Nephron (organoid): ENCODE measurements at regions not wholly inside any gene's neighbourhood (a gene's known extent, or its start where the extent isn't known, plus 50 kb on each side); places are given as distances from the start of the nearest gene placed in this dataset.

Experiments used
- H3K27ac Mint-ChIP-seq, 3 experiments: 2 replicates each; pipeline ENCODE4 v1.8.0; 2020; ENCODE audit warnings: mixed read lengths in 3 of 3, mild to moderate bottlenecking in 2 of 3, moderate library complexity in 1 of 3
- H3K27me3 Mint-ChIP-seq: 2 replicates; pipeline ENCODE4 v1.8.0; 2021; ENCODE audit warnings: low read depth, mild to moderate bottlenecking, moderate library complexity, mixed read lengths
- H3K36me3 Mint-ChIP-seq: 2 replicates; pipeline ENCODE4 v1.8.0; 2020; ENCODE audit warnings: low read depth, mixed read lengths
- H3K4me1 Mint-ChIP-seq: 2 replicates; pipeline ENCODE4 v1.8.0; 2020; ENCODE audit warnings: mixed read lengths
- H3K4me3 Mint-ChIP-seq, 3 experiments: 2 replicates each; pipeline ENCODE4 v1.8.0; 2020; ENCODE audit warnings: mild to moderate bottlenecking in 3 of 3, mixed read lengths in 3 of 3, moderate library complexity in 2 of 3
- H3K9me3 Mint-ChIP-seq: 2 replicates; pipeline ENCODE4 v1.8.0; 2020; ENCODE audit warnings: mixed read lengths
- CTCF ChIP-seq, 3 experiments: fragments of 200-600 bp; sonication (generic); IDR thresholded peaks; one replicate each; pipeline ENCODE4 v1.5.0; 2021; ENCODE audit warnings: antibody characterized with exemption in 3 of 3; ENCODE audit not compliant: unreplicated experiment in 3 of 3

- Mint-ChIP-seq H3K9me3 (peaks cover 2% of the 10 kb centered on the region), H3K27me3 (peaks cover 20% of the 10 kb centered on the region), H3K4me3 (no peak overlapping the region), H3K4me1 (peaks cover 44% of the 10 kb centered on the region), H3K36me3 (no peaks in the 10 kb centered on the region), H3K27ac (peak overlapping the region; percentile 41 to 63 (median 45))
- no peak for TF ChIP-seq CTCF (IDR thresholded peaks at IDR 0.05; ENCODE audit: unreplicated experiment in 3 of 3)
Observed at GRCh38 chr5:4881366-4882002, 258.6 kb upstream of the ADAMTS16 start.

- H3K27me3 Mint-ChIP-seq = peaks cover 24% of the 10 kb centered on the region
- no peaks in the 10 kb centered on the region for H3K36me3 Mint-ChIP-seq
- no peak overlapping the region for H3K4me3 Mint-ChIP-seq
- peaks cover 2% of the 10 kb centered on the region for H3K9me3 Mint-ChIP-seq
- no peak for TF ChIP-seq CTCF (IDR thresholded peaks at IDR 0.05; ENCODE audit: unreplicated experiment in 3 of 3)
- H3K4me1 Mint-ChIP-seq = peaks cover 44% of the 10 kb centered on the region
- peak overlapping the region in 2 of 3 experiments; percentile 63 to 65 for H3K27ac Mint-ChIP-seq
Observed at GRCh38 chr5:4882186-4882585, 257.9 kb upstream of the ADAMTS16 start.

- H3K4me3 Mint-ChIP-seq = no peak overlapping the region
- H3K4me1 Mint-ChIP-seq = peaks cover 44% of the 10 kb centered on the region
- H3K9me3 Mint-ChIP-seq = peaks cover 2% of the 10 kb centered on the region
- H3K27me3 Mint-ChIP-seq = peaks cover 21% of the 10 kb centered on the region
- H3K36me3 Mint-ChIP-seq = no peaks in the 10 kb centered on the region
- peak overlapping the region; percentile 40 to 65 (median 63) for H3K27ac Mint-ChIP-seq
- no peak for TF ChIP-seq CTCF (IDR thresholded peaks at IDR 0.05; ENCODE audit: unreplicated experiment in 3 of 3)
Observed at GRCh38 chr5:4883360-4883759, 256.8 kb upstream of the ADAMTS16 start.

GRCh38 chr5:4893063-4893744 is 246.9 kb upstream of the ADAMTS16 start:
- Mint-ChIP-seq H3K4me3 (no peak overlapping the region), H3K27me3 (peaks cover 16% of the 10 kb centered on the region), H3K36me3 (no peaks in the 10 kb centered on the region), H3K4me1 (no peaks in the 10 kb centered on the region), H3K27ac (no peak overlapping the region), H3K9me3 (peaks cover 16% of the 10 kb centered on the region)
- TF ChIP-seq CTCF (IDR thresholded peaks at IDR 0.05; ENCODE audit: unreplicated experiment in 3 of 3) = no peak

- peaks cover 8% of the 10 kb centered on the region for H3K9me3 Mint-ChIP-seq
- no peaks in the 10 kb centered on the region for H3K27me3 Mint-ChIP-seq
- H3K36me3 Mint-ChIP-seq = no peaks in the 10 kb centered on the region
- H3K4me3 Mint-ChIP-seq = no peak overlapping the region
- H3K4me1 Mint-ChIP-seq = peaks cover 3% of the 10 kb centered on the region
- TF ChIP-seq CTCF (IDR thresholded peaks at IDR 0.05; ENCODE audit: unreplicated experiment in 3 of 3) = no peak
- H3K27ac Mint-ChIP-seq = no peak overlapping the region
Observed at GRCh38 chr5:4896328-4896727, 243.8 kb upstream of the ADAMTS16 start.
